Uterus (tissue), 2 donors: ENCODE measurements at regions not wholly inside any gene's neighbourhood (a gene's known extent, or its start where the extent isn't known, plus 50 kb on each side); places are given as distances from the start of the nearest gene placed in this dataset.

Experiments used
- CTCF ChIP-seq, 4 experiments: fragments of 200-600 bp in 2 of 4; fragments of 450-650 bp in 2 of 4; sonication (generic) in 2 of 4; IDR thresholded peaks; one replicate each; pipeline ENCODE4 v1.5.1; 2016 to 2019; ENCODE audit warnings: antibody characterized with exemption in 4 of 4, mild to moderate bottlenecking in 2 of 4, moderate library complexity in 1 of 4
- POLR2A ChIP-seq, 2 donors: fragments of 450-650 bp; IDR thresholded peaks; one replicate each; pipeline ENCODE4 v1.6.1; 2016; ENCODE audit warnings: antibody characterized with exemption in 2 of 2, mild to moderate bottlenecking in 1 of 2, moderate library complexity in 1 of 2

DNA sequence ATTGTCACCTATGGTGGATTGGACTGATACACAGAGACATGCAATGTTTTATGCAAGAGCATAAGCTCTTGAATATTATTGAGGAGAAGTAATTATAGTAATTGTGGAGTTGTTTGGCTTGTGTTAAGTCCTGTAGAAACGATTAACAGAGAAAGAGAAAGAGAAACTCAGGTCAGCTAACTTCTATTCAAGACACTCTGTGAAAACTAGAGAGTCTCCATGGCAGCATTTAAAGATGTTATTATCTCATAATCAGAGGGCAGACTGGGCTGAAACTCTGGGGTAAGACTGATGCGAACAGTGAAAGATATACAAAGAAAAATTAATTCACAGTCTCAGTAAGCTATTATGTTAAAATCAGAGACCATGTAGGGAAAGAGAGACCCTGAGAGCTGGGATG lies 625.7 kb downstream of the FAT4 start:
- TF ChIP-seq CTCF (IDR thresholded peaks at IDR 0.05) (no peak), POLR2A (IDR thresholded peaks at IDR 0.05) (no peak)
